HepG2 (cell line): ENCODE measurements at regions not wholly inside any gene's neighbourhood (a gene's known extent, or its start where the extent isn't known, plus 50 kb on each side); places are given as distances from the start of the nearest gene placed in this dataset.

Experiments
- ATAC-seq: fragments of 200-7000 bp; cut with Tn5 transposase; 3 replicates; pipeline ENCODE4 v1.9.1; 2020; ENCODE audit warnings: mild to moderate bottlenecking, moderate library complexity
- BruUV-seq: library from RNA; stranded (reverse); fragments of 400-500 nt; replicated peaks from 2 replicates; lab custom pipeline; 2021; lab: Mats Ljungman, UMichigan
- CTCF ChIA-PET: fragments of 300-600 bp; formaldehyde crosslinking; extraction: SDS; loops from one replicate; lab custom pipeline; 2021; ENCODE audit warnings: low total read pairs, inconsistent platforms, low intra/inter-chr PET ratio; lab: Yijun Ruan, JAX
- POLR2A ChIA-PET: fragments of 350-600 bp; sonication (Branson Sonifier 250); formaldehyde crosslinking; loops from one replicate; lab custom pipeline; 2020; ENCODE audit warnings: antibody characterized with exemption, inconsistent platforms; lab: Yijun Ruan, JAX
- DNase-seq: peaks from one replicate; pipeline ENCODE4 v3.0.0-alpha.2; 2015; ENCODE audit warnings: low spot score
- FAIRE-seq: peaks from 3 replicates; lab custom pipeline; 2011; peaks lifted over from hg19 to GRCh38; lab: Jason Lieb, UNC
- H2AFZ ChIP-seq: one replicate; pipeline ENCODE4 v1.6.1; 2011; ENCODE audit warnings: low read length, inconsistent platforms
- H3K27ac ChIP-seq: fragments of 300-600 bp; 3 replicates; pipeline ENCODE4 v1.8.0; 2011; ENCODE audit warnings: mixed run types, mild to moderate bottlenecking, mixed read lengths, low read length, inconsistent platforms; ENCODE audit not compliant: insufficient read depth; ENCODE audit errors: extremely low read length
- H3K27me3 ChIP-seq, 2 experiments: fragments of 200-600 bp in 1 of 2; 2 replicates in 1 of 2; 3 replicates in 1 of 2; pipeline versions ENCODE4 v1.6.0 to v1.8.0; 2011; ENCODE audit warnings: low read length in 2 of 2, mild to moderate bottlenecking in 2 of 2, moderate library complexity in 2 of 2, inconsistent platforms in 1 of 2; ENCODE audit not compliant: insufficient read depth in 2 of 2, control insufficient read depth in 1 of 2
- H3K36me3 ChIP-seq, 2 experiments: fragments of 200-600 bp in 1 of 2; replicated peaks in 1 of 2; 2 replicates in 1 of 2; 3 replicates in 1 of 2; pipeline versions ENCODE4 v1.5.1 to v1.8.0; 2011; ENCODE audit warnings: low read length in 2 of 2, inconsistent platforms in 1 of 2; ENCODE audit not compliant: insufficient read depth in 2 of 2, control insufficient read depth in 1 of 2
- H3K4me1 ChIP-seq: 2 replicates; pipeline ENCODE4 v1.5.1; 2012; ENCODE audit warnings: low read length, inconsistent platforms; ENCODE audit not compliant: insufficient read depth
- H3K4me2 ChIP-seq: 2 replicates; pipeline ENCODE4 v1.6.0; 2011; ENCODE audit warnings: low read depth, low read length, inconsistent platforms
- H3K4me3 ChIP-seq, 3 experiments: fragments of 200-600 bp in 1 of 3; sonication (generic), shearing (Covaris generic) in 1 of 3; replicated peaks in 1 of 3; 2 replicates each; pipeline ENCODE4 v1.5.1; 2011 to 2016; ENCODE audit warnings: low read length in 3 of 3, inconsistent platforms in 2 of 3, low read depth in 2 of 3, mild to moderate bottlenecking in 2 of 3, control low read depth in 1 of 3, mixed read lengths in 1 of 3; ENCODE audit not compliant: insufficient read depth in 1 of 3
- H3K79me2 ChIP-seq: one replicate; pipeline ENCODE4 v1.6.1; 2011; ENCODE audit warnings: low read length, inconsistent platforms; ENCODE audit not compliant: insufficient read depth
- H3K9ac ChIP-seq: 2 replicates; pipeline ENCODE4 v1.6.0; 2011; ENCODE audit warnings: mild to moderate bottlenecking, low read depth, low read length, inconsistent platforms; ENCODE audit not compliant: insufficient read depth
- H3K9me3 ChIP-seq: 2 replicates; pipeline ENCODE4 v1.5.1; 2012; ENCODE audit warnings: mild to moderate bottlenecking, low read length
- H4K20me1 ChIP-seq: 2 replicates; pipeline ENCODE4 v1.6.0; 2011; ENCODE audit warnings: inconsistent platforms, mild to moderate bottlenecking, low read length, moderate library complexity; ENCODE audit not compliant: insufficient read depth
- AGO2 ChIP-seq: fragments of 200-400 bp; formaldehyde crosslinking; optimal IDR thresholded peaks from 2 replicates; pipeline ENCODE3; 2017; ENCODE audit warnings: mild to moderate bottlenecking, low read depth, low read length, moderate library complexity
- AKAP8 ChIP-seq: sonication (generic); formaldehyde crosslinking; IDR thresholded peaks from 2 replicates; pipeline ENCODE4 v1.5.1; 2020; ENCODE audit warnings: mild to moderate bottlenecking, missing genetic modification reagents
- ATF7 ChIP-seq, 2 experiments: fragments of 450-650 bp in 1 of 2; sonication (generic) in 1 of 2; formaldehyde crosslinking in 1 of 2; IDR thresholded peaks; 2 replicates each; pipeline versions ENCODE4 v1.4.0 to v1.6.1; 2016 to 2020; ENCODE audit warnings: antibody characterized with exemption in 1 of 2, mild to moderate bottlenecking in 1 of 2, missing genetic modification reagents in 1 of 2
- CHD2 ChIP-seq: IDR thresholded peaks from 2 replicates; pipeline ENCODE4 v1.6.1; 2011; ENCODE audit warnings: low read depth, low read length, improper control_type of control experiment
- FOXM1 ChIP-seq: sonication (generic); formaldehyde crosslinking; IDR thresholded peaks from 2 replicates; pipeline ENCODE4 v1.5.0; 2020; ENCODE audit warnings: missing genetic modification reagents
- HNRNPL ChIP-seq: fragments of 200-400 bp; formaldehyde crosslinking; IDR thresholded peaks from 2 replicates; pipeline ENCODE4 v1.6.1; 2017; ENCODE audit warnings: mild to moderate bottlenecking, low read depth, low read length
- KLF13 ChIP-seq: sonication (generic); formaldehyde crosslinking; IDR thresholded peaks from 2 replicates; pipeline ENCODE4 v1.4.0; 2020; ENCODE audit warnings: mild to moderate bottlenecking, missing genetic modification reagents
- MYC ChIP-seq: sonication (generic); formaldehyde crosslinking; IDR thresholded peaks from 2 replicates; pipeline ENCODE4 v1.9.0; 2021; ENCODE audit warnings: missing genetic modification reagents, borderline replicate concordance
- NFIB ChIP-seq: sonication (generic); formaldehyde crosslinking; IDR thresholded peaks from 2 replicates; pipeline ENCODE4 v1.9.0; 2021; ENCODE audit warnings: missing genetic modification reagents, mild to moderate bottlenecking, borderline replicate concordance
- PLRG1 ChIP-seq: fragments of 450-650 bp; conservative IDR thresholded peaks from 2 replicates; pipeline ENCODE4 v1.6.1; 2016
- POLR2AphosphoS2 ChIP-seq: IDR thresholded peaks from 2 replicates; pipeline ENCODE4 v1.6.1; 2011; ENCODE audit warnings: low read depth, low read length, improper control_type of control experiment
- POLR2G ChIP-seq: fragments of 200-400 bp; formaldehyde crosslinking; IDR thresholded peaks from 2 replicates; pipeline ENCODE4 v1.6.1; 2018; ENCODE audit warnings: mild to moderate bottlenecking, low read depth, low read length, moderate library complexity
- ZC3H13 ChIP-seq: sonication (generic); formaldehyde crosslinking; IDR thresholded peaks from 2 replicates; pipeline ENCODE4 v1.8.1; 2023; ENCODE audit warnings: mild to moderate bottlenecking, missing genetic modification reagents, moderate library complexity
- ZNF549 ChIP-seq: sonication (generic); formaldehyde crosslinking; IDR thresholded peaks from 2 replicates; pipeline ENCODE4 v1.5.0; 2020; ENCODE audit warnings: missing genetic modification reagents
- ZNF672 ChIP-seq: sonication (generic); formaldehyde crosslinking; IDR thresholded peaks from 2 replicates; pipeline ENCODE4 v1.8.1; 2022; ENCODE audit warnings: missing genetic modification reagents
- WGBS: methylation state at CpG from one replicate; pipeline ENCODE4 v1.1.6; 2017; ENCODE audit warnings: low lambda C conversion rate; 5-methylcytosine and 5-hydroxymethylcytosine counted together
- in situ Hi-C: cut with HindIII; loops from 2 replicates; pipeline ENCODE4 v1.10.0; 2017; ENCODE audit warnings: low pct_unique_long_range_greater_than_20kb; ENCODE audit not compliant: extremely low pct_ligation_motif_present
- intact Hi-C: fragments of 100-400 bp; cut with micrococcal nuclease; formaldehyde crosslinking; loops from one replicate; pipeline ENCODE4 v1.10.0; 2022; ENCODE audit not compliant: unreplicated experiment
- TF ChIP-seq, protein P1 (sequence below): sonication (generic); formaldehyde crosslinking; IDR thresholded peaks from 2 replicates; pipeline ENCODE4 v1.9.0; 2022; ENCODE audit warnings: low read depth, missing genetic modification reagents

DNA sequence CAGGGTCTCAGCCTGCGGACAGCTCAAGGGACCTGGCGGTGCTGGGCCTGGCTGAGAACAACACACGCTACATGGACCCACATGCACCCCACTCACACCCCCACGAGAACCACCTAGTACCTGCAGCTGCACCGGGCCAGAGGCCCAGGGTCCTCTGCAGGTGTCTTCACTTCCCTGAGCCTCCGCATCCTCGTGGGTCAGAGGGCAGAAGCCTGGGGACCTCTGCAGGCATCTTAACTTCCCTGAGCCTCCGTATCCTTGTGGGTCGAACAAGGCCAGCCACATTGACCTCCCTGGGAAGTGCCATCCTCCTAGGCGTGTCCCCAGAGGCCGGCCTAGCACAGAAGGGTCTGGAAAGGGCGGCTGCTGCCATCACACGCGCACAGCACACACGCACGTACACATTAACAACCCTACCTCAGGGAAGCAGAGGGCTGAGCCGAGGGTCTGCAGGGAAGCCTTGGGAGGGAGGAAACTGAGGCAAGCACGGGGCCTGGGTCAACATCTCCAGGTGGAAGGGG is 62.5 kb upstream of the HPCAL1 start:
- FAIRE-seq (no peak), ATAC-seq (no peak; the same call in 2 of the 3 replicates), DNase-seq (no peak)
- Histone ChIP-seq H3K4me3 (no peak overlapping the region), H3K27ac (no peak overlapping the region), H3K79me2 (no peaks in the 10 kb centered on the region), H3K36me3 (no peaks in the 10 kb centered on the region), H2AFZ (no peak overlapping the region), H3K4me2 (no peak overlapping the region), H3K9me3 (no peaks in the 10 kb centered on the region), H3K9ac (no peak overlapping the region), H3K4me1 (0 out of 2 replicates have a peak, but pooled peaks cover 5% of the 10 kb centered on the region), H4K20me1 (no peaks in the 10 kb centered on the region), H3K27me3 (peaks cover 27 to 93% of the 10 kb centered on the region in 2 experiments)
- WGBS: 55% methylated on average over 18 of the region's 18 CpGs
- intact Hi-C loops: no loop called here
- BruUV-seq: no TSS peak
- in situ Hi-C loops: no loop called here
- ChIA-PET CTCF (no interaction called here), POLR2A (interaction anchor here (0.6 to 0.9 kb wide), 2 partner anchors 60 to 193 kb away, joined by 3 read pairs; no protein-coding TSS in a partner anchor)
- TF ChIP-seq ZNF672: no peak
- TF ChIP-seq MYC: peak; percentile 3; the same call in 1 of the 2 replicates

DNA sequence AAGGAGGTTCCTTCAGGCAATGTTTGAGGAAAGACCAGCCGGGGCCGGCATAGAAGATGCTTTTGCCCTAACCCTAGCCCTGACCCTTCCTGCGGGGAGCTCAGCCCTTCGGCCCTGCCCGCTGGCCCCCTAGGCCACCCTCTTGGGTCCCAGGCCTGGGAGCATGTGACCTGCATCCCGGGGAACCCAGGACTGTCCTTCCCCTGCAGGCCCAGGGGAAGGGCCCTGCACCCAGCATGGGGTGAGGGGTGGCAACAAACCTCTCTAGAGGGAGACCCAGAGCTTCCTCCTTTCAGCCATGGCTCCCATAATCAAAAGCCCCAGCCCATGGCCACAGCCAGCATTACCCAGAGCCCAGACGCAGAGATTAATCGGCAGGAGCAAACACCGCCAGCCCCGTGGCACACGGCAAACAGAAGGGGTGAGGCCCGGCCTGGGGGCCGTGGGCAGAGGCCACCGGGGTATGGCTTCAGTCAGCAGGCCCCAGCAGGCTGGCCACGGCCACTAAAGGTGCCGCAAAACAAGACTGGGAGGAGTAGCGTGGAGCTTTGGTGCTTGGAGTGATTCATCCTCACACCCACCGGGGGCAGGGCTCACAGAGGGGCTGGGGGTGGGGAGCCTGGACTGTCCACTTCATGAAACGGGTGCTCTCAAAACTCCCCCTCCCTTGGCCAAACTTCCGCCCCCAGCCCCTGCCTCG is 61.6 kb upstream of the HPCAL1 start:
- DNase-seq: no peak
- no peak for FAIRE-seq
- no peaks in the 10 kb centered on the region for H3K36me3 ChIP-seq
- H4K20me1 ChIP-seq: no peaks in the 10 kb centered on the region
- peaks cover 30 to 93% of the 10 kb centered on the region in 2 experiments for H3K27me3 ChIP-seq
- no peak overlapping the region for H3K27ac ChIP-seq
- H3K79me2 ChIP-seq: no peaks in the 10 kb centered on the region
- CTCF ChIA-PET: no interaction called here
- in situ Hi-C loops: no loop called here
- BruUV-seq: no TSS peak
- 0 out of 2 replicates have a peak, but pooled peaks cover 5% of the 10 kb centered on the region for H3K4me1 ChIP-seq
- ATAC-seq: no peak
- intact Hi-C loops: no loop called here
- WGBS: 35% methylated on average over 18 of the region's 21 CpGs
- H3K9me3 ChIP-seq: no peaks in the 10 kb centered on the region
- POLR2A ChIA-PET: no interaction called here
- H3K4me2 ChIP-seq: no peak overlapping the region
- no peak overlapping the region for H2AFZ ChIP-seq
- no peak overlapping the region for H3K4me3 ChIP-seq
- no peak overlapping the region for H3K9ac ChIP-seq
- TF ChIP-seq ATF7 (IDR thresholded peaks at IDR 0.05) (no peak), ATF7 (CRISPR knock-in tag; IDR thresholded peaks at IDR 0.05) (no peak), PLRG1 (no peak), POLR2G (no peak), CHD2 (no peak), FOXM1 (CRISPR knock-in tag) (no peak), POLR2AphosphoS2 (no peak), ZNF549 (CRISPR knock-in tag) (no peak), HNRNPL (0 out of 2 replicates have a peak, but pooled peaks have one; percentile 49), KLF13 (CRISPR knock-in tag) (no peak), AGO2 (no peak), NFIB (CRISPR knock-in tag) (0 out of 2 replicates have a peak, but pooled peaks have one; percentile 22), AKAP8 (CRISPR knock-in tag) (no peak), ZC3H13 (CRISPR knock-in tag) (no peak)
- TF ChIP-seq, protein P1, sequence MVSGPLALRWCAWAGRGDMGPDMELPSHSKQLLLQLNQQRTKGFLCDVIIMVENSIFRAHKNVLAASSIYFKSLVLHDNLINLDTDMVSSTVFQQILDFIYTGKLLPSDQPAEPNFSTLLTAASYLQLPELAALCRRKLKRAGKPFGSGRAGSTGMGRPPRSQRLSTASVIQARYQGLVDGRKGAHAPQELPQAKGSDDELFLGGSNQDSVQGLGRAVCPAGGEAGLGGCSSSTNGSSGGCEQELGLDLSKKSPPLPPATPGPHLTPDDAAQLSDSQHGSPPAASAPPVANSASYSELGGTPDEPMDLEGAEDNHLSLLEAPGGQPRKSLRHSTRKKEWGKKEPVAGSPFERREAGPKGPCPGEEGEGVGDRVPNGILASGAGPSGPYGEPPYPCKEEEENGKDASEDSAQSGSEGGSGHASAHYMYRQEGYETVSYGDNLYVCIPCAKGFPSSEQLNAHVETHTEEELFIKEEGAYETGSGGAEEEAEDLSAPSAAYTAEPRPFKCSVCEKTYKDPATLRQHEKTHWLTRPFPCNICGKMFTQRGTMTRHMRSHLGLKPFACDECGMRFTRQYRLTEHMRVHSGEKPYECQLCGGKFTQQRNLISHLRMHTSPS (CRISPR knock-in tag): 0 out of 2 replicates have a peak, but pooled peaks have one; percentile 22
